Neural progenitor cell (in vitro differentiated cells): ENCODE measurements at regions not wholly inside any gene's neighbourhood (a gene's known extent, or its start where the extent isn't known, plus 50 kb on each side); places are given as distances from the start of the nearest gene placed in this dataset.

ENCODE experiments used
- EZH2 ChIP-seq: fragments of 200-600 bp; sonication (generic); IDR thresholded peaks from 2 replicates; pipeline ENCODE4 v1.6.1; 2017; ENCODE audit warnings: antibody characterized with exemption, mild to moderate bottlenecking, moderate library complexity
- EZH2phosphoT487 ChIP-seq: fragments of 200-600 bp; sonication (generic); IDR thresholded peaks from 2 replicates; pipeline ENCODE4 v1.6.1; 2017; ENCODE audit warnings: antibody characterized with exemption
- TF ChIP-seq, protein P1 (sequence below): fragments of 200-600 bp; sonication (generic); IDR thresholded peaks from 2 replicates; pipeline ENCODE4 v1.5.1; 2017; ENCODE audit warnings: antibody characterized with exemption, mild to moderate bottlenecking

DNA sequence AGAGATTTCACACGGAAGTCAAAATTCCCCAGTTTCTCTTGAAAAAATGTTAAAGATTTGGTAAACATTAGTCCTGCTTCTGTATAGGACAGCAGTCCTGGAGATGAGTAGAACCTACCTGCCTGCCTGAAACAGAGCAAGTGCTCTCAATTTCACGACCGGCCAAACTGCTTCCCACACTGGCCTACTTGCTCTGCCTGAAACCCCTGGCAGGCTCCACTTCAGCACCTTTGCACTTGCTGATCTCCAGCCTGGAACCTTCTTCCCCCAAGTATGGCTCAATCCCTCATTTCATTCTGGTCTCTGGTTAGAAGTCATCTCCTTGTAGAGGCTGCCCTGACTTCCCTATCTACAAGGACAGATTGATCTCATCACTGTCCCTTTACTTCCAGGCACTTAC, 271.4 kb downstream of the DLEU7 start:
- TF ChIP-seq, protein P1, sequence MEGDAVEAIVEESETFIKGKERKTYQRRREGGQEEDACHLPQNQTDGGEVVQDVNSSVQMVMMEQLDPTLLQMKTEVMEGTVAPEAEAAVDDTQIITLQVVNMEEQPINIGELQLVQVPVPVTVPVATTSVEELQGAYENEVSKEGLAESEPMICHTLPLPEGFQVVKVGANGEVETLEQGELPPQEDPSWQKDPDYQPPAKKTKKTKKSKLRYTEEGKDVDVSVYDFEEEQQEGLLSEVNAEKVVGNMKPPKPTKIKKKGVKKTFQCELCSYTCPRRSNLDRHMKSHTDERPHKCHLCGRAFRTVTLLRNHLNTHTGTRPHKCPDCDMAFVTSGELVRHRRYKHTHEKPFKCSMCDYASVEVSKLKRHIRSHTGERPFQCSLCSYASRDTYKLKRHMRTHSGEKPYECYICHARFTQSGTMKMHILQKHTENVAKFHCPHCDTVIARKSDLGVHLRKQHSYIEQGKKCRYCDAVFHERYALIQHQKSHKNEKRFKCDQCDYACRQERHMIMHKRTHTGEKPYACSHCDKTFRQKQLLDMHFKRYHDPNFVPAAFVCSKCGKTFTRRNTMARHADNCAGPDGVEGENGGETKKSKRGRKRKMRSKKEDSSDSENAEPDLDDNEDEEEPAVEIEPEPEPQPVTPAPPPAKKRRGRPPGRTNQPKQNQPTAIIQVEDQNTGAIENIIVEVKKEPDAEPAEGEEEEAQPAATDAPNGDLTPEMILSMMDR: no peak
- TF ChIP-seq EZH2phosphoT487: no peak
- TF ChIP-seq EZH2: no peak
